Caco-2 (cell line): ENCODE measurements at regions not wholly inside any gene's neighbourhood (a gene's known extent, or its start where the extent isn't known, plus 50 kb on each side); places are given as distances from the start of the nearest gene placed in this dataset.

ENCODE experiments used
- BruUV-seq: library from RNA; stranded (reverse); fragments of 400-500 nt; replicated peaks from 2 replicates; lab custom pipeline; 2021; lab: Mats Ljungman, UMichigan
- CTCF ChIA-PET: fragments of 300-600 bp; sonication (Branson Sonifier 250); formaldehyde crosslinking; loops from one replicate; lab custom pipeline; 2022; ENCODE audit warnings: antibody characterized with exemption; lab: Charles Lee
- POLR2A ChIA-PET: fragments of 300-600 bp; sonication (Branson Sonifier 250); formaldehyde crosslinking; loops from one replicate; lab custom pipeline; 2022; ENCODE audit warnings: antibody characterized with exemption; lab: Charles Lee
- DNase-seq, 2 experiments: peaks; one replicate each; pipeline versions ENCODE4 v3.0.0 to v3.0.0-alpha.2; 2020 to 2022
- H3K27me3 ChIP-seq: replicated peaks from 2 replicates; pipeline ENCODE4 v1.6.0; 2011; ENCODE audit warnings: low read length; ENCODE audit not compliant: control insufficient read depth, insufficient read depth
- H3K36me3 ChIP-seq: 2 replicates; pipeline ENCODE4 v1.5.1; 2011; ENCODE audit warnings: low read length; ENCODE audit not compliant: control insufficient read depth, insufficient read depth
- H3K4me1 ChIP-seq: fragments of 250-450 bp; sonication (Bioruptor Pico); 2 replicates; pipeline ENCODE4 v1.5.1; 2020; ENCODE audit warnings: mild to moderate bottlenecking
- H3K4me3 ChIP-seq: 2 replicates; pipeline ENCODE4 v1.5.1; 2011; ENCODE audit warnings: low read depth, mild to moderate bottlenecking, control low read depth, low read length
- H3K9me3 ChIP-seq: fragments of 250-450 bp; sonication (Bioruptor Pico); 2 replicates; pipeline ENCODE4 v1.5.1; 2020; ENCODE audit warnings: mild to moderate bottlenecking, moderate library complexity
- H3K27ac Mint-ChIP-seq: one replicate; pipeline ENCODE4 v1.8.0; 2022; ENCODE audit warnings: mixed read lengths; ENCODE audit not compliant: unreplicated experiment
- H3K27me3 Mint-ChIP-seq: one replicate; pipeline ENCODE4 v1.8.0; 2022; ENCODE audit warnings: mixed read lengths; ENCODE audit not compliant: insufficient read depth, unreplicated experiment
- H3K36me3 Mint-ChIP-seq: one replicate; pipeline ENCODE4 v1.8.0; 2022; ENCODE audit warnings: mild to moderate bottlenecking, mixed read lengths; ENCODE audit not compliant: insufficient read depth, unreplicated experiment
- H3K4me1 Mint-ChIP-seq: one replicate; pipeline ENCODE4 v1.8.0; 2022; ENCODE audit warnings: low read depth, mixed read lengths; ENCODE audit not compliant: unreplicated experiment
- H3K4me3 Mint-ChIP-seq: one replicate; pipeline ENCODE4 v1.8.0; 2022; ENCODE audit warnings: mild to moderate bottlenecking, moderate library complexity, mixed read lengths; ENCODE audit not compliant: unreplicated experiment
- H3K9me3 Mint-ChIP-seq: one replicate; pipeline ENCODE4 v1.8.0; 2022; ENCODE audit warnings: mixed read lengths; ENCODE audit not compliant: unreplicated experiment
- CTCF ChIP-seq, 2 experiments: fragments of 200-600 bp in 1 of 2; IDR thresholded peaks; 1 replicate in 1 of 2; 2 replicates in 1 of 2; pipeline versions ENCODE4 v1.5.1 to v1.8.0; 2011 to 2022; ENCODE audit warnings: antibody characterized with exemption in 1 of 2, control low read depth in 1 of 2, inconsistent platforms in 1 of 2, low read depth in 1 of 2, low read length in 1 of 2, mild to moderate bottlenecking in 1 of 2, moderate library complexity in 1 of 2; ENCODE audit not compliant: insufficient read depth in 1 of 2, severe bottlenecking in 1 of 2, unreplicated experiment in 1 of 2
- intact Hi-C: fragments of 100-400 bp; cut with micrococcal nuclease; formaldehyde crosslinking; loops from one replicate; pipeline ENCODE4 v1.10.0; 2022; ENCODE audit not compliant: unreplicated experiment

- no peak overlapping the region for H3K4me3 ChIP-seq
- H3K9me3 ChIP-seq = no peaks in the 10 kb centered on the region
- Mint-ChIP-seq H3K4me1 (peaks cover 25% of the 10 kb centered on the region), H3K9me3 (no peaks in the 10 kb centered on the region), H3K4me3 (no peak overlapping the region), H3K27me3 (no peaks in the 10 kb centered on the region), H3K36me3 (no peaks in the 10 kb centered on the region), H3K27ac (no peak overlapping the region)
- BruUV-seq = no TSS peak
- no peaks in the 10 kb centered on the region for H3K36me3 ChIP-seq
- H3K27me3 ChIP-seq = no peaks in the 10 kb centered on the region
- H3K4me1 ChIP-seq = peaks cover 14% of the 10 kb centered on the region; the same call in 1 of the 2 replicates
- TF ChIP-seq CTCF (IDR thresholded peaks at IDR 0.05; ENCODE audit: insufficient read depth in 1 of 2, low read depth in 1 of 2, low read length in 1 of 2, severe bottlenecking in 1 of 2, unreplicated experiment in 1 of 2) = no peak
- CTCF ChIA-PET = no interaction called here
- POLR2A ChIA-PET = no interaction called here
- intact Hi-C loops = no loop called here
- no peak for DNase-seq
These were observed 454.1 kb upstream of the ADGRL3 start for GRCh38 chr4:60745800-60746571.

GRCh38 chr4:60750962-60751361, 449.2 kb upstream of the ADGRL3 start:
- POLR2A ChIA-PET = no interaction called here
- no peaks in the 10 kb centered on the region for H3K36me3 Mint-ChIP-seq

More at GRCh38 chr4:60750962-60751361, 449.2 kb upstream of the ADGRL3 start:
- H3K4me3 Mint-ChIP-seq = no peak overlapping the region
- no peaks in the 10 kb centered on the region for H3K9me3 Mint-ChIP-seq
- H3K27me3 Mint-ChIP-seq = no peaks in the 10 kb centered on the region
- H3K27me3 ChIP-seq = no peaks in the 10 kb centered on the region
- intact Hi-C loops = no loop called here
- no peak overlapping the region for H3K4me3 ChIP-seq
- H3K9me3 ChIP-seq = no peaks in the 10 kb centered on the region
- no TSS peak for BruUV-seq
- no peaks in the 10 kb centered on the region for H3K4me1 Mint-ChIP-seq
- no peaks in the 10 kb centered on the region for H3K36me3 ChIP-seq
- TF ChIP-seq CTCF (IDR thresholded peaks at IDR 0.05; ENCODE audit: insufficient read depth in 1 of 2, low read depth in 1 of 2, low read length in 1 of 2, severe bottlenecking in 1 of 2, unreplicated experiment in 1 of 2) = no peak
- CTCF ChIA-PET = no interaction called here
- DNase-seq = no peak
- H3K4me1 ChIP-seq = no peaks in the 10 kb centered on the region
- H3K27ac Mint-ChIP-seq = no peak overlapping the region
